AG09309 (cell line): ENCODE measurements at regions not wholly inside any gene's neighbourhood (a gene's known extent, or its start where the extent isn't known, plus 50 kb on each side); places are given as distances from the start of the nearest gene placed in this dataset.

Experiments used
- DNase-seq: peaks from one replicate; pipeline ENCODE4 v3.0.0-alpha.2; 2010; ENCODE audit warnings: low read depth
- H3K4me3 ChIP-seq: 2 replicates; pipeline ENCODE4 v1.5.1; 2011; ENCODE audit warnings: mild to moderate bottlenecking, low read depth, low read length, moderate library complexity; ENCODE audit not compliant: control insufficient read depth
- TF ChIP-seq, protein P1 (sequence below): IDR thresholded peaks from 2 replicates; pipeline ENCODE4 v1.5.1; 2011; ENCODE audit warnings: mild to moderate bottlenecking, low read depth, low read length, inconsistent platforms; ENCODE audit not compliant: insufficient read depth, control insufficient read depth; ENCODE audit errors: missing control alignments

DNA sequence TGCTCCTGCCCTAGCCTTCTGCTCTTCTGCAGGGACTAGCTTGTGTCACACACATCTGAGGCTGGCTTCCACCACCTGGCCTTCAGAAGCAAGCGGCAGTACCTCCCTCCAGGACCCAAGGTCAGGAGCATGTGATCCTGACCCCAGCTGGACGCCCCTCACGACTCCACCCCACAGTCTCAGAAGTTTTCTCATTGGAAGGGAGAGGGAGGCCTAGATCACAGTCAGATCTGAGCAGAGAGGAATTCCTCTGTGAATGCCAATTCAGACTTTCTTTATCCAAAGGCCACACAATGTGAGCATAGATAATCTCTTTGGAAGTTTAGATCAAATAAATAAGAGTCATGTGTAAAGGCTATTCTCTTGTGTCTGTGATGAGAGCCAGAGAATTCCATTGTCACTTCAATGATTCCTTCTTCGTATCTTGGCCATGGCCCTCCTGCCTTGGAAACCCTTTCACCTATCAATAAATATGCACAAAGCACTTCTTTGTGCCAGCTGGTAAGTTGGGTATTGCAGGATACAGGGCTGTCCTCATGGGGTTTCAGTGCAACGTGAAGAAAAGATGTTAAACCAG lies 142.9 kb downstream of the SNX19 start:
- H3K4me3 ChIP-seq, result no peak overlapping the region
- DNase-seq, result no peak
- TF ChIP-seq, protein P1, sequence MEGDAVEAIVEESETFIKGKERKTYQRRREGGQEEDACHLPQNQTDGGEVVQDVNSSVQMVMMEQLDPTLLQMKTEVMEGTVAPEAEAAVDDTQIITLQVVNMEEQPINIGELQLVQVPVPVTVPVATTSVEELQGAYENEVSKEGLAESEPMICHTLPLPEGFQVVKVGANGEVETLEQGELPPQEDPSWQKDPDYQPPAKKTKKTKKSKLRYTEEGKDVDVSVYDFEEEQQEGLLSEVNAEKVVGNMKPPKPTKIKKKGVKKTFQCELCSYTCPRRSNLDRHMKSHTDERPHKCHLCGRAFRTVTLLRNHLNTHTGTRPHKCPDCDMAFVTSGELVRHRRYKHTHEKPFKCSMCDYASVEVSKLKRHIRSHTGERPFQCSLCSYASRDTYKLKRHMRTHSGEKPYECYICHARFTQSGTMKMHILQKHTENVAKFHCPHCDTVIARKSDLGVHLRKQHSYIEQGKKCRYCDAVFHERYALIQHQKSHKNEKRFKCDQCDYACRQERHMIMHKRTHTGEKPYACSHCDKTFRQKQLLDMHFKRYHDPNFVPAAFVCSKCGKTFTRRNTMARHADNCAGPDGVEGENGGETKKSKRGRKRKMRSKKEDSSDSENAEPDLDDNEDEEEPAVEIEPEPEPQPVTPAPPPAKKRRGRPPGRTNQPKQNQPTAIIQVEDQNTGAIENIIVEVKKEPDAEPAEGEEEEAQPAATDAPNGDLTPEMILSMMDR, result no peak

DNA sequence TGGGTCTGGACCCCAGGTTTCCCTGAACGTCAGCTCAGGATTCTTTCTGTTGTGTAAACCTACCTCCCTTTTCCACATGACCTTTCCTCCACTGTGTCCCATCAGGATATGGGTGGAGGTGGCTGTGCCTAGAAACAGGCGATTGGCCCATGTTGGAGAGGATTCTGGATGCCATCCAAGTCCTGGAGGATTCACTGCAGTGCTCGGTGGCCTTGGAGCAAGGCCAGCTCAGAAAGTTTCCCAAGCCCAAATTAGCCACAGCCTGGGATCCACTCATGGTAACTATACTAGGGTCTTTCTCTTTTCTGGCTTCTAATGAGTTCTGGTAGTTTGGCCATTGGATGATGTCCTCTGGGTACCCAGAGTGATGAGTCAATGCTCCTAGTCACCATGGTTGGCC lies 141.6 kb downstream of the SNX19 start:
- DNase-seq, result no peak
- TF ChIP-seq, protein P1, result no peak
- H3K4me3 ChIP-seq, result no peak overlapping the region

DNA sequence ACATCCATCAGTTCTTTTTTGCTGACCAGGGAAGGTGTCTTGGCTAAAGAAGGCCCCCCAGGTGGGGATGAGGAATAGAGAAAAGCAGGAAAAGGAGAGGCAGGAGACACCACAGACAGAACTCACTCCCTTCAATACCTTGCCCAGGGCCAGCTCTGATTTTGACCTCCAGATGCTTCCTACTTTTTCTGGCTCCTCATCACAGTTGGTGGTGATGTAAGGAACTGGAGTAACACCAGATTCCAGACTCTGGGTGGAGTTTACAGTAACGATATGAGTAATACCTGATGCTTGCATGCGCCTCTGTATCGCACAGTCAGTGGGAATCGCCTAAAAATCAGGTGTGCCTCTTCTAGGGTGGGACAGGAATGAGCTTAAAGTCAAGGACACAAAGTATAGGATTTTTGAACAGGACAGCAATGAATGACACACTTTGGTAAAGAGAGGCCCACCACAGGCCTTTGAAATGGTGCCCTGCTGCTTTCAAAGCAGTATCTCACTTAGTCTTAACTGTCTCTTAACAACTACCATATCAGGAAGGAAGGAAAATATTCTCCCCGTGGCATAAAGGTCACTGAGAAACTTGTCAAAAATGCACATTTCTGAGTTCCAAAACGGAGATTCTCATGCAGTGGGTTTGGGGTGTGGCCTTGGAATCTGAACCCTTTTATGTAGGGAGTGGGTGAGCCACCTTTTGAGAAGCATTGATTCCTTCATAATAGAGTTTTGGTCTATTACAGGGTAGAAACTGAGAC lies 140.8 kb downstream of the SNX19 start:
- TF ChIP-seq, protein P1, result no peak
- no peak overlapping the region for H3K4me3 ChIP-seq
- DNase-seq, result peak; percentile 57

DNA sequence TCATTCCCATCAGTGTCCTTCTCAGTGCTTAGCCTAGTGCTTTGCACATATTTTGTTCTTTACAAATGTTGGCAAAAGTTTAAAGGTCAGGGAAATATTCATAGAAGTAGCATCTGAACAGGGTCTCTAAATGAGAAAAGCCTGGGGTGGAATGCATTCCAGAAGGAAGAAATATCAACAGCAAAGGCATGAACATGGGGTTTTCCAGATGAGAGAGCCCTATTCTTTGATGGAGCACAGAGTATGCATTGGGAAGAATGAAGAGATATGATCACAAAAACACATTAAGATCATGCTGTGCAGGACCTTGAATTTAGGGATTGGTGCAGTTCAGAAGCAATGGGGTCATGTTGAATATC lies 140.2 kb downstream of the SNX19 start:
- DNase-seq, result no peak
- H3K4me3 ChIP-seq, result no peak overlapping the region
- TF ChIP-seq, protein P1, result no peak

DNA sequence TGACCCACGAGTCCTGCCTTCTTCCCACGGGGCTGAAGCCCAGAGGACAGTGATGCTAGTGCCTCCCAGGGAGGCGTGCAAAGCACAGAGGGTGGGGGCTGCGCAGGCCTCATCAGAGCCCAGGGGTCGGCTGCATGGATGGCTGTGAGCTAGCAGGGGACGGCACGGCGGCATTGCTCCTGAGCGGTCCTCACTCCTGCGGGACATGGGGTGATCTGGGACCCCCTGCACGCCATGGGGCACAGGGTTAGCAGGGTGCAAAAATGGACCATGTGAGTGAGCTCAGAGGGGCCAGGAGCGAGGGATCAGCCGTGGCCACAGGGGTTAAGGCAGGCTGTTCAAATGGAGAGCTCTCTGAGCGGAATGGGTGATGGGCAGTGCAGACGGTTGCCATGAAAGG lies 138.3 kb downstream of the SNX19 start:
- H3K4me3 ChIP-seq, result no peak overlapping the region
- DNase-seq, result no peak
- TF ChIP-seq, protein P1, result no peak

DNA sequence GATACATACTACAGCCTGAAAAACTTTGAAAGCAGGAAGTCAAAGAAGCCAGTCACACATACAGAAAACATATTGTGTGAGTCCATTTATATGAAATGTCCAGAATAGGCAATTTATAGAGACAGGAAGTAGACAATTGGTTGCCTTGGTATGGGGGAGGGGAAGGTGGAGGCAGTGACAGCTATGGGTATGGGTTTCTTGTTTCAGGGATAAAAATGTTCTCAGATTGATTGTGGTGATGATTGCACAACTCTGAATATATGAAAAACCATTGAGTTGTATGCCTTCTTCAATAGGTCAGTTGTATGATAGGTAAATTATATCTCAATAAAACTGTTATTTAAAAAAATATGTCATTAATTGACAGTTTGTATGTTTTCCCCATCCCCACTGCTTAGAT lies 137.6 kb downstream of the SNX19 start:
- TF ChIP-seq, protein P1, result no peak
- no peak overlapping the region for H3K4me3 ChIP-seq
- DNase-seq, result no peak
